SK-N-SH treated with all-trans-retinoic acid at 6 μM for 48 hours (cell line): ENCODE measurements at regions not wholly inside any gene's neighbourhood (a gene's known extent, or its start where the extent isn't known, plus 50 kb on each side); places are given as distances from the start of the nearest gene placed in this dataset.

Experiments
- ARNTL ChIP-seq: fragments of 450-650 bp; formaldehyde crosslinking; IDR thresholded peaks from 2 replicates; pipeline ENCODE4 v1.5.0; 2020; ENCODE audit warnings: low read depth, mild to moderate bottlenecking, moderate library complexity, borderline replicate concordance
- ISL1 ChIP-seq: fragments of 250-450 bp; sonication (Bioruptor Pico); IDR thresholded peaks from 2 replicates; pipeline ENCODE4 v2.1.2; 2022; ENCODE audit warnings: mild to moderate bottlenecking, moderate library complexity
- POU6F1 ChIP-seq: fragments of 250-450 bp; sonication (Bioruptor Pico); IDR thresholded peaks from 2 replicates; pipeline ENCODE4 v1.8.0; 2021; ENCODE audit warnings: low read depth, mild to moderate bottlenecking, moderate library complexity, borderline replicate concordance

DNA sequence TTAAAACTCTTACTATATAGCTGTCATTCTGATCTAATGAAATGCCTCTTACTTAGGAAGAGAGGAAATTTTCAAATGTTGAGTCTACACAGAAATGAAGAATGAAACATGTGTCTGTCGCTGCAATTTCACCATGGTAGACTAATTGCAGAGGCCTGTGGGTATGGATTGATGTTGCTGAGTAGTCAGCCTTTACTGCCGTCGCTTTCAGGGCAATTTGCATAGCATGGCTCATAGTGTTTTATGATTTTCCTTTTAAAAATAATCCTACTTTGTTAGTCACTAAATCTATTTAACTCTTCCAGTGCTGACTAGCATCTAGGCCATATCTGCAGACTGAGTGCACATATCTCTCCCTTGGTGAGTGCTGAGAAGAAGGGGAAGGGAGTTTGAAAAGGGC lies 819.2 kb downstream of the SATB2 start:
- no peak for TF ChIP-seq ISL1 (CRISPR knock-in tag)
- TF ChIP-seq ARNTL (CRISPR knock-in tag): no peak
- no peak for TF ChIP-seq POU6F1
